Activated CD4-positive, alpha-beta T cell treated with anti-CD3 and anti-CD28 coated beads, Interleukin-2, amount 10 ng/mL, durations not matched to agents 7 days and 5 days (primary cell): ENCODE measurements at regions not wholly inside any gene's neighbourhood (a gene's known extent, or its start where the extent isn't known, plus 50 kb on each side); places are given as distances from the start of the nearest gene placed in this dataset.

Experiments used
- CTCF ChIA-PET: fragments of 350-600 bp; sonication (Branson Sonifier 250); formaldehyde crosslinking; loops from one replicate; lab custom pipeline; 2021; ENCODE audit warnings: antibody characterized with exemption; lab: Charles Lee
- POLR2A ChIA-PET: fragments of 350-600 bp; sonication (Branson Sonifier 250); formaldehyde crosslinking; loops from one replicate; lab custom pipeline; 2021; ENCODE audit warnings: antibody characterized with exemption; lab: Charles Lee
- DNase-seq: peaks from one replicate; pipeline ENCODE4 v3.0.0-alpha.2; 2020
- H3K27ac Mint-ChIP-seq: one replicate; pipeline ENCODE4 v1.8.0; 2021; ENCODE audit warnings: mild to moderate bottlenecking, moderate library complexity, mixed read lengths
- H3K27me3 Mint-ChIP-seq: one replicate; pipeline ENCODE4 v1.8.0; 2021; ENCODE audit warnings: mixed read lengths
- H3K36me3 Mint-ChIP-seq: one replicate; pipeline ENCODE4 v1.8.0; 2021; ENCODE audit warnings: low read depth, mixed read lengths
- H3K4me1 Mint-ChIP-seq: one replicate; pipeline ENCODE4 v1.8.0; 2021; ENCODE audit warnings: mixed read lengths
- H3K4me3 Mint-ChIP-seq: one replicate; pipeline ENCODE4 v1.8.0; 2021; ENCODE audit warnings: mild to moderate bottlenecking, moderate library complexity, mixed read lengths
- H3K9me3 Mint-ChIP-seq: one replicate; pipeline ENCODE4 v1.8.0; 2021; ENCODE audit warnings: mixed read lengths

GRCh38 chr4:14583752-14584151 is 418.5 kb upstream of the CPEB2 start:
- no peaks in the 10 kb centered on the region for H3K9me3 Mint-ChIP-seq
- H3K4me1 Mint-ChIP-seq = no peaks in the 10 kb centered on the region
- peaks cover 2% of the 10 kb centered on the region for H3K27me3 Mint-ChIP-seq
- POLR2A ChIA-PET = no interaction called here
- no peaks in the 10 kb centered on the region for H3K36me3 Mint-ChIP-seq
- no peak for DNase-seq
- no peak overlapping the region for H3K27ac Mint-ChIP-seq
- CTCF ChIA-PET = no interaction called here
- no peak overlapping the region for H3K4me3 Mint-ChIP-seq

DNA sequence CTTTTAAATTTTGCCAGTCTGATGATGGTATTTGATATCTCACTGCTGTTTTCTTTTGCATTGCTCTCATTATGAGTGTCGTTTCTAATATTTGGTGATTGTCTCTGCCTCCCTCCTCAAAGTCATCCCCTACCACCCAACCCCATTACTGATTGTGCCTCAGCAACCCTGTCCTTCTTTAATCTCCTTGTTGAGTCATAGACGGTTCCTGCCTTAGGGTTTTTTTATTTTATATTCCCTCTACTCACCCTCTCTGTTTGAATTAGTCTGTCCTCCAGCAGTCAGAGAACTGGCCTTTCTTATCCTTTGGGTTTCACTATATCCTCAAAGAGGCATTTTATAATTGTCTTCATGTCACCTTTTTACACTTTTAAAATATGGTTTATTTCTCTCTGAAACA is 409.3 kb upstream of the CPEB2 start:
- CTCF ChIA-PET = interaction anchor here (0.6 kb wide), 1 partner anchor 1082 kb away, joined by 3 read pairs; no protein-coding TSS in a partner anchor
- H3K9me3 Mint-ChIP-seq = no peaks in the 10 kb centered on the region
- DNase-seq = no peak
- POLR2A ChIA-PET = no interaction called here
- no peak overlapping the region for H3K4me3 Mint-ChIP-seq
- H3K4me1 Mint-ChIP-seq = no peaks in the 10 kb centered on the region
- no peaks in the 10 kb centered on the region for H3K36me3 Mint-ChIP-seq
- H3K27me3 Mint-ChIP-seq = no peaks in the 10 kb centered on the region
- H3K27ac Mint-ChIP-seq = no peak overlapping the region

DNA sequence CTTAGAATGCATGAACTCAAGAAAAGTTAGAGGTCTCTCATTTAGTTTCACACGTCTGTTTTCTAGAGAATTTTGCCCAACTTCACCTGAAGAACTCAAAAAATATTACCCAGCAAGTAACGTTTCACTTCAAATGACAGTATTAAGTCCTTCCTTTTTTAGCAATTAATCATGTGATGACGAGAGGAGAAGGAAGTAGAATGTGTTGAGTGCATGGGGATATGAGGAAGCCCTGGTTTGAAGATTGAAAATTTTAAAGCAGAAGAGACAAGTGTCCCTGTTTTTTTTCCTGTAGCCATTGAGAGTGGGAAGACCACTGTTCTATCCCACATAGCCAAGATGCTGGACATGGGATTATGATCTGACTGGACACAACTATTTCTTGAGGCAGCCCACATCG is 406.3 kb upstream of the CPEB2 start:
- DNase-seq = no peak
- Mint-ChIP-seq H3K27ac (no peak overlapping the region), H3K9me3 (no peaks in the 10 kb centered on the region), H3K4me3 (no peak overlapping the region), H3K4me1 (no peaks in the 10 kb centered on the region), H3K27me3 (no peaks in the 10 kb centered on the region), H3K36me3 (no peaks in the 10 kb centered on the region)
- ChIA-PET POLR2A (no interaction called here), CTCF (no interaction called here)

DNA sequence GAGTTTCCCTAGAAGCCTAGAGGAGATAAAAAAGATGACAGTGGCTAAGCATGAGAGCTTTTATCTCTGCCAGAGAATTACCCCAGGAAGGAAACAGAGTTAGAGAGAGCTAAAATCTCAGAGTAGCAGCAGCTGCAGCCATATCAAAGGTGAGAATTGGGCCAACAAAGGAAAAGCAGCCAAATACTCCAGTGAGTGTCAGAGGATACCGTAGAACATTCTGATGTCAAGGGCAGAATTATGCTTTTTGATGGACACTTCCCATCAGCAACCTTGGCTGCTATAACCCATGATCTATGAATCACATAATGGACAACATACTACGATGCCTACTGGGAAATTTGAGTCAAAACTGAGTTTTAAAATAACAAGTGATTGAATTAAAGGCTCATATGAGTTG is 405.8 kb upstream of the CPEB2 start:
- no peak for DNase-seq
- POLR2A ChIA-PET = no interaction called here
- CTCF ChIA-PET = no interaction called here

DNA sequence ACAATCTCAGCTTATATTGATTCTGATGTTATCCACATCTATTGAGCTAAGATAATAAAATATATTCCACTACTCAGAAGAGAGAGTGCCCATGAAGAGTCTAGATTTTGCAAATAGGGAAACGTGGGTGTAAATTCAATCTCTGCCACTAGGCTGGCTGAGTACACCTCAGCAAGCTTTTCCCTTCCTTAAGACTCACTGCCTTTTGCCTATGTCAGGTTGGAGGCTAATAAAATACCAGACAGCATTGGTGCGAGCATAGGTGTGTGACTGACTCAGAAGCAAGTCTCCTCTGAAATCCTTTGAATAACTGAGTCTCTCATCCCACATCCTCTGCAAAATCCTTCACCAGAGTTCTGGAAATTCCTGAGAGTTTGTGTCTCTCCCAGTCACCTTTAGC is 405.4 kb upstream of the CPEB2 start:
- CTCF ChIA-PET = no interaction called here

More for the DNA sequence above, 405.8 kb upstream of the CPEB2 start:
- Mint-ChIP-seq H3K4me3 (no peak overlapping the region), H3K4me1 (no peaks in the 10 kb centered on the region), H3K27ac (no peak overlapping the region), H3K36me3 (no peaks in the 10 kb centered on the region), H3K9me3 (no peaks in the 10 kb centered on the region), H3K27me3 (no peaks in the 10 kb centered on the region)

DNA sequence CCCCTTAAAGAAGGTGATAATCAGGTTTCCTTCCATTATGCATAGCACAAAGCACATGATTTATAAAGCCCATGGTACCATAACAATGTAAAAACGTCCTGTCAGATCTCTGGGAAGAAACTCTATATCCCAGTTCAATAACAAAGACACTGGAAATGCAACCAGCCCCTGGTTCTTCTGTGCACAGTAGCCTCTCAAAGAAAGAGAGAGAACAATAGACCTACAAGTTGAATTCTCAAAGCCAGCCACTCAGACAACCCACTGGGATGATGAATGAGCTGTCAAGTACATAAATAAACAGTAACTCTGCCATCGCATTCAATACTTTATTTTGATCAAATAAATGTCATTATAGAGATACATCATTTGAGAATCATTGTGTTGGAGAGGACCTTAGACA is 400.1 kb upstream of the CPEB2 start:
- Mint-ChIP-seq H3K36me3 (no peaks in the 10 kb centered on the region), H3K9me3 (no peaks in the 10 kb centered on the region), H3K4me1 (no peaks in the 10 kb centered on the region), H3K27me3 (no peaks in the 10 kb centered on the region), H3K27ac (no peak overlapping the region), H3K4me3 (no peak overlapping the region)
- CTCF ChIA-PET = no interaction called here
- no peak for DNase-seq
- POLR2A ChIA-PET = no interaction called here

More for the DNA sequence above, 405.4 kb upstream of the CPEB2 start:
- Mint-ChIP-seq H3K9me3 (no peaks in the 10 kb centered on the region), H3K27me3 (no peaks in the 10 kb centered on the region), H3K27ac (no peak overlapping the region), H3K4me3 (no peak overlapping the region), H3K4me1 (no peaks in the 10 kb centered on the region), H3K36me3 (no peaks in the 10 kb centered on the region)
- POLR2A ChIA-PET = no interaction called here
- no peak for DNase-seq

DNA sequence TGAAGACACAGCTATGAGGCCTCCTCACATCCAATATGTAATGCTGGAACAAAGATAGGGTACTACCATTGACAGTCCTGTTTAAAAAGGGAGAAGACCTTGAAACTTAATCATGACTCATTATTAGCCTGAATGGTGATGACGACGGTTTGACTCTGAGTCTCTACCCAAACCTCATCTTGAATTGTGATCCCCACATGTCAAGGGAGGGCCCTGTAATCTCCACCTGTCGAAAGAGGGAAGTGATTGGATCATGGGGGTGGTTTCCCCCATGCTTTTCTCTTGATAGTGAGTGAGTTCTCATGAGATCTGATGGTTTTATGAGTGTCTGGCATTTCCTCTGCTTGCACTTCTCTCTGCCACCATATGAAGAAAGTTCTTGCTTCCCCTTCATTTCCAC is 395.3 kb upstream of the CPEB2 start:
- no peak overlapping the region for H3K27ac Mint-ChIP-seq
- no peaks in the 10 kb centered on the region for H3K9me3 Mint-ChIP-seq
- CTCF ChIA-PET = no interaction called here

GRCh38 chr4:14607578-14607977 is 394.7 kb upstream of the CPEB2 start:
- Mint-ChIP-seq H3K4me1 (no peaks in the 10 kb centered on the region), H3K36me3 (no peaks in the 10 kb centered on the region), H3K27me3 (no peaks in the 10 kb centered on the region), H3K9me3 (no peaks in the 10 kb centered on the region), H3K4me3 (no peak overlapping the region), H3K27ac (no peak overlapping the region)
- ChIA-PET CTCF (no interaction called here), POLR2A (no interaction called here)
- DNase-seq = no peak

More for the DNA sequence above, 395.3 kb upstream of the CPEB2 start:
- no peak for DNase-seq
- H3K27me3 Mint-ChIP-seq = no peaks in the 10 kb centered on the region
- no peak overlapping the region for H3K4me3 Mint-ChIP-seq
- H3K36me3 Mint-ChIP-seq = no peaks in the 10 kb centered on the region
- POLR2A ChIA-PET = no interaction called here
- H3K4me1 Mint-ChIP-seq = no peaks in the 10 kb centered on the region

- Mint-ChIP-seq H3K4me1 (no peaks in the 10 kb centered on the region), H3K36me3 (no peaks in the 10 kb centered on the region), H3K27ac (no peak overlapping the region), H3K4me3 (no peak overlapping the region), H3K9me3 (no peaks in the 10 kb centered on the region), H3K27me3 (no peaks in the 10 kb centered on the region)
- no peak for DNase-seq
- CTCF ChIA-PET = no interaction called here
- POLR2A ChIA-PET = no interaction called here
Observed at GRCh38 chr4:14608630-14609029, 393.7 kb upstream of the CPEB2 start.

DNA sequence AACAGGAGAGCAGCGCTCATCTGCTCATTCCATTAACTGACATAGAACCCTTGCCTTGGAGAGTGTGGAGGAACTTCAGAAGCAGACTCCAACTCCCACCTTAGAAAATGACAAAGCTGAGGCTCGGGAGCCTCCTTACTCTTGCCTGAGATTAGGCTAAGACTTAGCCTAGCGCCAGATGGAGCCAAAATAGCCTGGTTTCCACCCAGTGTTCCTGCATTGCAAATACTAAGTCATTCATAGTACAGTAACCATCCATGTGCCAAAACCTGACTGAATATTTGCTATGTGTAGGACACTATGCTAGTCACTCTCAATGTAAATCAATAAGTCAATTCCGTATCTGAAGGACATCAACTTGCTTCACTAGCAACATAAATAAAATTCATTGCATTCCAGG is 387.4 kb upstream of the CPEB2 start:
- H3K27ac Mint-ChIP-seq = no peak overlapping the region
- ChIA-PET CTCF (no interaction called here), POLR2A (no interaction called here)
- DNase-seq = no peak
- H3K4me1 Mint-ChIP-seq = no peaks in the 10 kb centered on the region
- no peak overlapping the region for H3K4me3 Mint-ChIP-seq
- H3K27me3 Mint-ChIP-seq = peaks cover 4% of the 10 kb centered on the region
- H3K36me3 Mint-ChIP-seq = no peaks in the 10 kb centered on the region
- H3K9me3 Mint-ChIP-seq = no peaks in the 10 kb centered on the region

DNA sequence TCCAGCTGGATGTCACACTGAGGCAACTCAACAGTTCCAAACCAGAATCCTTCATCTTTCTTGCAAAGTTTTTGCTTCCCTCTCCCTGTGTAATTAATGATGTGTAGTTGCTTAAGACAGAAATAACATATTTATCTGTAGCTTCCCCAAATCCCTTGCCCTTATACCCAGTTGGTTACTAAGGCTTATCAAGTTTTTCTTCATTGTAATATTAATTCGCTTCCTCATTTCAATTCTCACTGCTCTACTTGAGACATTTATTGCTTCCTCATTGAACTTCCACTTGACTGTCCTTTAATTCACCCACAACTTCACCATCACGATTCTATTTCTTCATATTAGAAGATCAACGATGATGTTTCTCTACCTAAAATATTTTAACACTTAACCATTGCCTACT is 386.6 kb upstream of the CPEB2 start:
- DNase-seq = no peak
- Mint-ChIP-seq H3K4me3 (no peak overlapping the region), H3K27ac (no peak overlapping the region), H3K4me1 (no peaks in the 10 kb centered on the region), H3K36me3 (no peaks in the 10 kb centered on the region), H3K27me3 (peaks cover 4% of the 10 kb centered on the region), H3K9me3 (no peaks in the 10 kb centered on the region)
- ChIA-PET POLR2A (no interaction called here), CTCF (no interaction called here)

- no peaks in the 10 kb centered on the region for H3K9me3 Mint-ChIP-seq
- ChIA-PET CTCF (no interaction called here), POLR2A (no interaction called here)
Observed at GRCh38 chr4:14620567-14621141, 381.6 kb upstream of the CPEB2 start.

DNA sequence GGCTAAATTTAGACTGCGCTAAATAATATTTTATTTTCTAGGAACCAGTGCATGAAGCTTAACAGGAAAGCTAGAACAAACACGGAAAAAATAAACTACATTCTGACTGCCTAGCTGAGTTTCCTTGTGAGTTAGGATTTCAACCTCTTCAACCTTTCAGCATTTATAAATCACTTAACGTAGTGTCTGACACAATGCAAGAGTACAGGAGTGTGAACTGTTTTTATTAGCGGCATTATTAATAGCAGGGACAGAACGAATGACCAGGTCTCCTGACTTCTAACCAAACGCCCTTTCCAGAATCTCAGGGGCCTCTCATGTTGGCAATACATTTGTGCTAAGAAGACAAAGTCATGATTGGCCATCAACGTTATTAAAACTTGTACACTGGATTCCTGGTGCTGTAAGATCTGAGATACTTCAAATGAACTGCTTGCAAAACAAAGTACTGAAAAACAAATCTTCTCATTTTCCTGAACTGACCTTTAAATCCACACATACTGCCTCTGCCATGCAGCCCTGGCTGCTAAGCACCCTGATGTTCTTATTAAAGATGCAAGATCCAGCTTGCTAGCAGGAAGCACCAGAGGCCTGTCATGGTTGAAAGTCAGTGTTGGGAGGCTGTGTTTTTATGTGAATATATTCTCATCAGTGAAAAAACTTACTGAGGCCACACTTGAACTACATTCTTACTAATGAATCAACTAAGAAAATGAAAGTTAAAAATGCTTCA is 380.4 kb upstream of the CPEB2 start:
- Mint-ChIP-seq H3K36me3 (no peaks in the 10 kb centered on the region), H3K27me3 (peaks cover 3% of the 10 kb centered on the region), H3K9me3 (no peaks in the 10 kb centered on the region), H3K4me3 (no peak overlapping the region), H3K27ac (no peak overlapping the region), H3K4me1 (no peaks in the 10 kb centered on the region)
- ChIA-PET POLR2A (no interaction called here), CTCF (no interaction called here)
- no peak for DNase-seq

More at GRCh38 chr4:14620567-14621141, 381.6 kb upstream of the CPEB2 start:
- Mint-ChIP-seq H3K4me3 (no peak overlapping the region), H3K36me3 (no peaks in the 10 kb centered on the region), H3K27me3 (peaks cover 3% of the 10 kb centered on the region), H3K27ac (no peak overlapping the region), H3K4me1 (no peaks in the 10 kb centered on the region)
- DNase-seq = no peak

GRCh38 chr4:14627038-14627437 is 375.2 kb upstream of the CPEB2 start:
- H3K27ac Mint-ChIP-seq = no peak overlapping the region
- H3K9me3 Mint-ChIP-seq = no peaks in the 10 kb centered on the region
- no peaks in the 10 kb centered on the region for H3K36me3 Mint-ChIP-seq
- no peak overlapping the region for H3K4me3 Mint-ChIP-seq
- H3K27me3 Mint-ChIP-seq = no peaks in the 10 kb centered on the region
- no peak for DNase-seq
- H3K4me1 Mint-ChIP-seq = no peaks in the 10 kb centered on the region
- ChIA-PET CTCF (no interaction called here), POLR2A (no interaction called here)
